GM04503 (cell line): ENCODE measurements at regions not wholly inside any gene's neighbourhood (a gene's known extent, or its start where the extent isn't known, plus 50 kb on each side); places are given as distances from the start of the nearest gene placed in this dataset.

ENCODE experiments used
- DNase-seq: peaks from one replicate; pipeline ENCODE4 v3.0.0-alpha.2; 2012; ENCODE audit warnings: low read depth

DNA sequence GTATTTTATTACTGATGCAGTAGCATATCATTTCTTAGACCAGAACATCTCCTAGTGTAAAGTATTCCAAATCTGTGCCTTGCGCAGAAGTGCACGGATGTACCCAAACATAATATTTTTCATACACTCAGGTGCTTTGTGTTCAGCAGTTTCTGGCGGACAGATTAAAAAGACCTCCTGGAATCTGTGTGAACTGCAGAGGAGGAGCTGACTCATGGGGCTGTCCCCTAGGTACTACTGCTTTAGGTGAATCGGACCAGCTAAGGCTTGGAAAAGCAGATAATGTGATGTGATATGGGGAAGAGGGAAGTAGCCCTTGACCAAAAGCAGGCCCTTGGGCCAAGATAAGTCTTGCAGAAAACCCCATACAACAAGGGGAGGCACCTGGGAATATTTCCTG lies 310.1 kb downstream of the PLK2 start:
- no peak for DNase-seq

GRCh38 chr5:58149345-58149744 lies 310.5 kb downstream of the PLK2 start:
- peak; percentile 71 for DNase-seq

DNA sequence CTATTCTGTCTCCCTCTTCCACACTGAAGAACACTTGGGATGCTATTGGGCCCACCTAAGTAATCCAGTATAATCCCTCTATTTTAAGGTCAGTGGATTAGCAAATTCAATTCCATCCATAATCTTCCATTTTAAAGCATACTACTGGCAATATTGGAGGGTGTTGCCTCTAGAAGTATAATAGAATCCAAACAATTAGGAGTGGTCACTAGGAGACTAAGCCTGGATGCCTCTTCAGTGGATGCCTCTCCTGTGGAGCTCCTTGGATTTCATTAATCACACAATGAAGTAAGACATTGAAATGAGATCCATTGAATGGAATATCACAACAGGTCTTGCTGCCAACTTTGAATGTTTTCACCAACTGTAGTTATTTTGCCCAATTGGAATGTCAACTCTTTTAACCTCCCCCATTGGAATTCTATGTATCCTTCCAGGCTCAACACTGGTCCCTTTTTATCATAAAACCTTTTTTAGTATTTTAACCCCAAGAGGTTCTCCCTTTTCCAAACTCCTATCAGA lies 311.6 kb downstream of the PLK2 start:
- DNase-seq: peak; percentile 21

DNA sequence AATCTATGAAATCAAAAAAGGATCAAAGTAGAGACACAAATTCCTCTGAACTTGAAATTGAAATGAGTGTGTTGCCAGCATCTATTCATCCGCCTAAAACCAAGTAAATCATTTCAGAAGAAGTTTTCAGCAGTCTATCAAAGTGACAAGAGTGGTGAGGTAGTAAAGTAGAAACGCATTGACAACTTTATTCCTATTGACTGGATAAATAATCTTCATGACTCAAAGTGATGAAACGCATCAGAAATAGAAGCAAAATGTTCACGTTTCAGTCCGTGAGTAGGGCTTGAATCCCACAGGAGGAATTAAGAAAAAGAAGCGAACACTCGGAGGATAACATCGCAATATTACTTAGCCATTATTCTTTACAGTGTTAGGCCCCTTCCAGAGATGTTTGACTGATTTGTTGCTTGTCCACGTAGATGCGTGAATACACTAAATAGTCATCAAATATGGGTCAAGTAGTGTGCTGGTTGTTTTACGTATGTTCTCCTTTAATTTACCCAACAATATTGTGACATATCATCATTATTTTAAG lies 314.4 kb downstream of the PLK2 start:
- no peak for DNase-seq

- DNase-seq: no peak
These were observed 316.2 kb downstream of the PLK2 start for GRCh38 chr5:58143727-58144126.

DNA sequence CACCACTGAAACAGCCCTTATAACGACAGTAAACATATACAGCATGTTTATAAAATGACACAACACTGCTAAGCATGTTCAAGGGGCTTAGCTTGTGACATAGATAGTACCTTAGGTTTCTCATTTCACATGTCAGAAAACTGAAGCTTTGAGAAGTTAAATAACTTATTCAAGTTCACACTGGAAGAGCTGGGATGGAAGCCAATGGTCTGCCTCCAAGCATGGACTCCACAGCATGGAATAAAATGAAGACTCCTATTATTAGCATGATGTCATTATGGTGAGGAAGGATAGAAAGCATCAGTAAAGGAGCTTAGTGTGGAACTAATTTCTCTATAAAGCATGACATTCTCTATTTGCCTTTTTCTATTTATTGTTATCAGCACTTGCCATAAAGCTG lies 316.7 kb downstream of the PLK2 start:
- DNase-seq: no peak

- no peak for DNase-seq
These were observed 321.1 kb downstream of the PLK2 start for GRCh38 chr5:58138791-58139190.

GRCh38 chr5:58136406-58136805 lies 323.5 kb downstream of the PLK2 start:
- no peak for DNase-seq

DNA sequence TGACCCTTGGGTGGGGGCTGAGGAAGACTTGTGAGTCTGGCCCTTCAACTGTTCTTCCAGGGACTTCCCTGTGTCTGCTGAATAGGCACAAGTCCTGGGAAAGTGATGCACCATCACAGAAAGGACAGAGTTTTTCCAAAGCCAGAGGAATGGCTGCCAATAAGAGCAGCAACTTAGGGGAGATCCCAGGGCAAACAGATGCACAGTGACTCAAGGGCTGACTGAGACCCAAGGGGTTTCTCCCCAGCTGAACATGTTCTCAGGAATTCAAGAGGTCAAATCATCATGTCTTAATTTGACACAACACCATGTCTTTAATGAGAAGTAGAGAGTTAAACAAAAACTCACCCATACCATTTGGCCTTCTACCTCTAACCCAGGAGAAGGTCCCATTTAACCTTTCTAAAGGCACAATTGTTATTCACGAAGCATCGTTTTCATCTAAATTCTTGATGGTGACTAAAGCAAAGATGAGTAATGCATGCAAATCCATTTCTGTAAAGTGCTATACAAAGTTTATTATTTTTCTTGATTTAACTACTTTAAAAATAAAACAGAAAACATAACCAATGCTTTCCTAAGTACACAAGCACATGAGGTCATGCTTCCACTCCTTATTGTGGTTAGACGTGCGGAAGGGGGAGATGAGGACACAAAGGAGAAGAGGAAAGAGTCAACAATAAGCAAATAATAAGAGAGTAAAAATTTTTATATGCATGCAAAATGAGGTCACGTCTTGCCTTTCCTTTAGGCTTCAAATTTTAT lies 324.1 kb downstream of the PLK2 start:
- DNase-seq: peak; percentile 29

DNA sequence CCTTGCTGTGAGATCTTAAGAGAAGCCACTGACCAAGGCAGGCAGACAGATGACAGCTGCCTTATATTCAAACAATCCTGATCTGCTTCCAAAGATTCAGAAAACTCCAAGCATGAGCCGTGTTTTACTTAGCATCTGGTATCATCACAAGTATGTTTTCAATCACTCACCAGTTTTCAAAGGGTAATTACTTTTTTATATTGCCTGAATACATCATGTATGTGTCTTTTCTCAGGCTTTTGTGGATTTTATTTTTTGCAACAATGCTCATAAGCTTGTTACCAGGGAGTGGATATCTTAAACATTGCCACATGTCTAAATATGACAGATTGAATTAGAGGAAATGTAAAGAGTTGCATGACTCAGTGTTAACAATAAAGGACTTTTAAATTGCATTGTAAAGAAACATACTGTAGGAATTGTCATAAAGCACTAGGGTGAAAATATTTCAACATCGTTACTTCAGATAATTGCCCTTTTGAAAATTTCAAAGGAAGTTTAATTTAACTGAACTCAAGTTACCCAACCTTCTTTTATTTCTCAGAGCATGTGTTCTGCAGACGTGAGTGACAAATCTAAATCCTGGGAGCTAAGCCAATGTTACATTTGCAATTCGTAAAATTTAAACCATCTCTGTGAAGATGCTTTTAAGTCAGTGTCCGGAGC lies 326.1 kb downstream of the PLK2 start:
- peak; percentile 67 for DNase-seq

GRCh38 chr5:58133216-58133615 lies 326.7 kb downstream of the PLK2 start:
- no peak for DNase-seq

DNA sequence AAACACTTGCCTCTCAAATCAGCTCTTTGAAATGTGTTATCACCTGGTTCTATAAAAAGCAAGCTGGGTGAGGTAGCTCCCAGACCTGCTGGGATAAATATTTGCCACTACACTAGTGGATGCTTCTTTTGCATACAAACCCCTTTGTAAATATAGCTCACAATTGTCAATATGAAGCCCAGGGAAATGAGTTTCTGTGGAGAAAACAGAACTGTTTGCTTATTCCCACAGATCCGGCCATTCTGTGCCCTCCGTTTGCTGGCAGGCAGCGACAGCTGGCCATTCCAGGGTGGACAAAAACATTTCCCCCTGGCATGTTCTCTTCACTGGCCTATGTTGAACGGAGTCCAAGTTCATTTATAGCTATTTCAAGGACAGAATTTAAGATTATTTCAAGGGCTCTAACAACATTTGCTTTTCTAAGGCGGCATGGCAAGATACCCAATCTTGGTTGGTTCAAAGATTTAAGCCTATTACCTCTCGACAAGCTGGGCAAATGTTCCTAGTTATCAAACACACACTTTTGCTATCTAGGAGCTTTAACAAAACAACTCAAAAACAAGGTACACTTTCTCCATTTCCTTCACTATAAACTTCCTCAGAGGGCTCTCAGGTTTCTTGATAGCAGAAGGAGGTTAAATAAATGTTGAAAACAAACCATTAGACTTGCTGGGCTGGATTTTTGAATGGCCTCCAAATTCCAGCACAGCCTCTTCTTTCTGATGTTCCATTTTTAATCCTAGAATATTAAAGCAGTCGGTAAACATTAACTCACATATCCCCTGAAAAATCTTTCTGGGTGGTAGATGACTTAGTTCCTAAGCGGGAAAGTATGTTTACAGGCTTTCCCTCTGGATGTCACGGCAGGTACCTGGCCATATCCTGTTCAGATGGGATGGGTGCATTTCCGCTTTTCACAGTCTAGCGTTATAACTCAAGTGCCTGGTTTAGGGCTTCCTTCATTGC lies 332.3 kb downstream of the PLK2 start:
- DNase-seq: no peak

DNA sequence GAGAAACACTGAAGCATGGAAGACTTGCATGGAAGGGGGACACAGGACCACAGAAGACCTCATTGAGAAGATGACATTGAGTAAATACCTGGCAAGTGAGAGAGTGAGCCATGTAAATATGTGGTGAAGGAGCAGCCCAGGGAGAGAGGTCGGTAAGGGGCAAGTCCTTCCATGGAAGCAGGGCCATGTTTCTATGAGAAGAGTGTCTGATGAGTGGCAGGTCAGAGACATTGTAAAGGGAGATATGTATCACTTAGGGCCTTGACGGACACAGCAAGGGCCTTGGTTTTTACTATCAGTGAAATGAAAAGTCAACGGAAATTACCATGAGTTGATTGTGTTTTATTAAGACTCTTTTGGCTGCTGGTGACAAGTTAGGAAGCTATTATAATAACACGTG lies 336.4 kb downstream of the PLK2 start:
- no peak for DNase-seq

- DNase-seq: no peak
These were observed 337.0 kb downstream of the PLK2 start for GRCh38 chr5:58122848-58123392.

DNA sequence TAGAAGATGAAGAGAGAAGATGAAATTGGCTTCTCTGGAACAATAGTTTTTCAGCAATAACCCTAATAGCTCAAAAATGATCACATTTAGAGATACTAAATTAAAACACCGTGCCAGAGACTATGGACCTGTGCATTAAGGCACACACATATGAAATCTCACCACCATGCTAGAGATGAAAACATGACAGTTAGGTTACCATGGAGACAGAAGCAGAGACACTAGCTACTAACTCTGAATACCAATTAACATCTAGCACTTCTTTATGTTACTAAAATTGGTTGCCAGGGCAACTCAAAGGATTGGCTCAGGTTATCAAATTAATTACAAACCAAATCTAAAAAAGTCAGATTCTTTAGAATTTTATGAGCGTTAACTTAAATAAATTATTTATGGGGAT lies 337.7 kb downstream of the PLK2 start:
- DNase-seq: no peak

DNA sequence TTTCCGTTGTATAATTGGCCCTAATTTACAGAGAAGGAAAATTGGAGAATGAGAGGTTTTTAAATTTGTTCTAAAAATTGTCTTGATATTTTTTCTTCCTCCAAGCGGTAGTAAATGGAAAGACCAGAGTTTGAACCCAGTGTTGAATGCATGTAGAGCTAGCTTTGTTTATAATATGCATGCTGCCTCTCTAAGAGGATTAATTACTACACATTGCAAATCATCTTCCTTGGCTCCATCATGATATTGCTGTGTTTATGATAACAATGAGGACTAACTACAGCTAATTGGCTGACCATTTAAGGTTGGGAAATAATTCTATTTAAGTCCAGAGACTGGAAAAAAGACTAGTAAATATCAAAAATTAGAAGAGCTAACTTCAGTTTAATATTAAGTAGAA lies 338.5 kb downstream of the PLK2 start:
- DNase-seq: no peak

- no peak for DNase-seq
These were observed 342.3 kb downstream of the PLK2 start for GRCh38 chr5:58117542-58117941.

DNA sequence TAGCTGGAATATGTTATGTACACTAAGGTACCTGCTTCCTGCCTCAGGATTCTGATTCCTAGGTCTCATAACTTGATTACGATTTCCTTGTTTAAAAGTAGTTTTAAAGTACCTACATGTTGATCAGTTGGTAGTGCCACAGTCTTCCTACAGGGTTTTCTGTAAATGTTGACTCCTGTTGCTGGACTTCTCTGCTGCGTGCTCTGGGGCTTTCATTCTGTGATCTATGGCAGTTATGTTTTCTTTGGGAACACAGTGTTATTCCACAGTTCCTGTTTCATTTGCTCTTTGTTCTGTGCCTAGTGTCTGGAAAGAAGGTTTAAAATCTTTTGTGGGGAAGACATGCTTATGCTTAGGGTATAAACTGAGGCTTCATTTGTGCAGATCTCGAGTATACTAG lies 343.5 kb downstream of the PLK2 start:
- no peak for DNase-seq

DNA sequence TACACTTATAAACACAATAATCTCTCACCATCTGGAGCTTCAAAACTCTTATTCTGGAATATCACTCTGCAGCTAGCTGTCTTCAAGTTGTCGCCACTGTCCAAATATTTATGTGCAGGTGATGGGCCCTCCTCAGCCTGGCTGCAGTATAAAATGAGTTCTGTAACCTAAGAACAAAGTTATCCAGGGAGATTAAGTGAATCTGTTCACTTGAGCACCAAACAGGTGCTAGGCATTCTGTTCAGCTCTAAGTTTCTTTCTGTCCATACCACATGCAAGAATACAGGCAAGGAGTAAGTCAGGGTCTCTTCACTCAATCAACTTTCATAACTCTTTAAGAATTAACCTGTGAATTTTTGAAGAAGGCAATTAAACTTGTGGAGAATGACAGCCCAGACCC lies 344.1 kb downstream of the PLK2 start:
- DNase-seq: no peak

DNA sequence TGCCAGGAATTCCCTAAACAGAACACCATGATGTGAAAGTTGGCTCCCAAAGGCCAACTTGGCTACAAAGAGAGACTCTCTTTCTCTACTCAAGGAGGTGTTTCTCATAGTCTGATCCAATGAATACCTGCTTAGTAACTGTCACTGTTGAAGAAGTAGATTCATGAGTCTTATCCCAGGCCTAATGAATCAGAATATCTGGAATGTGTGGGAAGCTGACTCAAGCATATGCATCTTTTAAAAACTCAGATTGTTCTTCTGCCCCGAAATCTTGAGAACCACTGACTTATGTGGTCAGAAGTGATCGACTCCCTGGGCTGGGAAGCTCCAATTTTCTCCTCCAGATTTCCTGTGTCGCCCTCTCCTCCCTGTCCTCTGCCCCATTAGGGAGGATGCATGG lies 345.6 kb downstream of the PLK2 start:
- no peak for DNase-seq

- no peak for DNase-seq
These were observed 346.7 kb downstream of the PLK2 start for GRCh38 chr5:58113172-58113571.

DNA sequence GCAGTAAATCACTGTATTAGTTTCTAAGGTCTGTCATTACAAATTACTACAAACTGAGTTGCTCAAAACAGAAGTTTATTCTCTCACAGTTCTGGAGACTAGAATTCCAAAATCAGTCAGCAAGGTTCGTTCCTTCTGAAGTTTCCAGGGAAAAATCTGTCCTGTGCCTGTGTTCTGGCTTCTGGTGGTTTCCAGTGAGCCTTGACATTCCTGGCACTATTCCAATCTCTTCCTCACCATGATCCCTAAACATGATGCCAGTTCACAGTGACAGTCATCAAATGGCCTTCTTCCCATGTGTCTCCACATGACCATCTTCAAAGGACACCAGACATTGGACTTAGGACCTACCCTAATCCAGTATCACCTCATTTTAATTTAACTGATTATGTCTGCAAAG lies 351.4 kb downstream of the PLK2 start:
- no peak for DNase-seq
